Activated gamma-delta T cell treated with Interleukin-2 at 50 U/mL for 16 hours (primary cell): ENCODE measurements at regions not wholly inside any gene's neighbourhood (a gene's known extent, or its start where the extent isn't known, plus 50 kb on each side); places are given as distances from the start of the nearest gene placed in this dataset.

ENCODE experiments used
- DNase-seq: peaks from one replicate; pipeline ENCODE4 v3.0.0-alpha.2; 2020

GRCh38 chr12:125435871-125436270, 370.6 kb downstream of the AACS start:
- no peak for DNase-seq

GRCh38 chr12:125436686-125437085, 371.5 kb downstream of the AACS start:
- DNase-seq = no peak

- DNase-seq = no peak
Observed at GRCh38 chr12:125440399-125440798, 375.2 kb downstream of the AACS start.

- no peak for DNase-seq
Observed at GRCh38 chr12:125443341-125443740, 378.1 kb downstream of the AACS start.

GRCh38 chr12:125451408-125451807, 386.2 kb downstream of the AACS start:
- DNase-seq = no peak

- DNase-seq = no peak
Observed at GRCh38 chr12:125453751-125454150, 388.5 kb downstream of the AACS start.

- no peak for DNase-seq
Observed at GRCh38 chr12:125454291-125454690, 389.1 kb downstream of the AACS start.

- DNase-seq = no peak
Observed at GRCh38 chr12:125454786-125455480, 389.7 kb downstream of the AACS start.

GRCh38 chr12:125455556-125455955, 390.3 kb downstream of the AACS start:
- DNase-seq = no peak

- no peak for DNase-seq
Observed at GRCh38 chr12:125458552-125459268, 393.5 kb downstream of the AACS start.

GRCh38 chr12:125461831-125462230, 396.6 kb downstream of the AACS start:
- no peak for DNase-seq

- no peak for DNase-seq
Observed at GRCh38 chr12:125463386-125463785, 398.2 kb downstream of the AACS start.

GRCh38 chr12:125467363-125467762, 402.1 kb downstream of the AACS start:
- no peak for DNase-seq

- DNase-seq = no peak
Observed at GRCh38 chr12:125469683-125470082, 404.4 kb downstream of the AACS start.

- no peak for DNase-seq
Observed at GRCh38 chr12:125470838-125471783, 405.9 kb downstream of the AACS start.

GRCh38 chr12:125473501-125473900, 408.3 kb downstream of the AACS start:
- no peak for DNase-seq

- DNase-seq = no peak
Observed at GRCh38 chr12:125487336-125487735, 422.1 kb downstream of the AACS start.

GRCh38 chr12:125491553-125491952, 426.3 kb downstream of the AACS start:
- no peak for DNase-seq

- DNase-seq = no peak
Observed at GRCh38 chr12:125492354-125493270, 427.4 kb downstream of the AACS start.

GRCh38 chr12:125493704-125494308, 428.6 kb downstream of the AACS start:
- DNase-seq = no peak

- DNase-seq = no peak
Observed at GRCh38 chr12:125503128-125503527, 437.9 kb downstream of the AACS start.

- DNase-seq = no peak
Observed at GRCh38 chr12:125509195-125509594, 444.0 kb downstream of the AACS start.
